ENCODE measurements at regions not wholly inside any gene's neighbourhood (a gene's known extent, or its start where the extent isn't known, plus 50 kb on each side); places are given as distances from the start of the nearest gene placed in this dataset.

DNA sequence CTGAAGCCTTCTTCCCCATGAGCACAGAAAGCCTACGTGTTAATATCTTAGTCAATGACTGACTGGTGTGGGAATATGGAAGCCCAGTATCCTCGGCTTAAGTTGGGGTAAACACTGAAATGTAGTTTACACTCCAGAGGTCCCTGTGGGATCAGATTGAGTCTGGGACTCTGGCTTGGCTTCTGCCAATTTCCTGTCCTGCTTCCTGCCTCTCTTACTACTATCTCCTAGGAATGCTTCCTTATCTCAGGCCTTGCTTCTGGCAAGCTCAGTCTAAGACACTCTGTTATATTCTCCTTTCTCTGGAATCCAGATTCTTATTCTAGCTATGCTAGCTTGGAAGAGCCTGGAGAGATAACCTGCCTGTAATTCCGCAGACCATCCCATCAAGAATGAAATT lies 174.0 kb upstream of the LDB2 start:
- no peak overlapping the region for H3K4me3 ChIP-seq (ENCODE audit: low read length)
- H3K4me1 ChIP-seq (ENCODE audit: control insufficient read depth, low read length) = no peaks in the 10 kb centered on the region

DNA sequence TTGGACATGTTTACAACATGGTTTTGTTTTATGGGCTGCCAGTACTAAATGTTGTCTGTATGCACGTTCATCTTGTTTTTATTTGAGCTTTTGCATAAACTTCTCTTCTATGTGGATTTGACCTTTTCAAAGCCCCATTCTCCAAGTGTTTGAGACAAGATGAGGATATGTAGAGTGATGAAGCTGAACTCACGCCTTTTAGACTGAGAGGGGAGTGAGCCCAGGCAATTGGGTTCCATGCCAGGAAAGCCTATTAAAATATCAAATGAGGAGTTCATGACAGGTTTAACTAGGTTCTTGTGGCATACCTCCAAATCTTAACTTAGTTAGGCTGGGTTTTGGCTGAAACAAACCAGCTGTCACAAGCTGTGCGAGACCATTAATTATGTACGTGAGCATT lies 170.4 kb upstream of the LDB2 start:
- no peaks in the 10 kb centered on the region for H3K9me3 ChIP-seq (ENCODE audit: control insufficient read depth, insufficient read depth, low read length)
- no peaks in the 10 kb centered on the region for H3K79me2 ChIP-seq (ENCODE audit: control insufficient read depth, low read length)
- no peaks in the 10 kb centered on the region for H3F3A ChIP-seq (ENCODE audit: control insufficient read depth, insufficient read depth)
- H3K4me1 ChIP-seq (ENCODE audit: control insufficient read depth, low read length) = no peaks in the 10 kb centered on the region
- no peaks in the 10 kb centered on the region for H3K9me2 ChIP-seq (replicated peaks; ENCODE audit: control insufficient read depth, low read length)
- no peak overlapping the region for H3K4me3 ChIP-seq (ENCODE audit: low read length)
- TF ChIP-seq EZH2phosphoT487 (IDR thresholded peaks at IDR 0.05; ENCODE audit: borderline replicate concordance, low read length) = no peak
- no peak overlapping the region for H3K4me2 ChIP-seq (ENCODE audit: low read length)
- H4K20me1 ChIP-seq (ENCODE audit: control insufficient read depth, insufficient read depth, low read depth, low read length) = no peaks in the 10 kb centered on the region
- no peaks in the 10 kb centered on the region for H3K36me3 ChIP-seq (ENCODE audit: control insufficient read depth, low read length)
- H3K27me3 ChIP-seq (ENCODE audit: control insufficient read depth, low read length) = no peaks in the 10 kb centered on the region
- H3K27ac ChIP-seq (ENCODE audit: low read depth, low read length) = no peak overlapping the region

More for the DNA sequence above, 174.0 kb upstream of the LDB2 start:
- no peak for TF ChIP-seq EZH2phosphoT487 (IDR thresholded peaks at IDR 0.05; ENCODE audit: borderline replicate concordance, low read length)
- TF ChIP-seq, protein P1, sequence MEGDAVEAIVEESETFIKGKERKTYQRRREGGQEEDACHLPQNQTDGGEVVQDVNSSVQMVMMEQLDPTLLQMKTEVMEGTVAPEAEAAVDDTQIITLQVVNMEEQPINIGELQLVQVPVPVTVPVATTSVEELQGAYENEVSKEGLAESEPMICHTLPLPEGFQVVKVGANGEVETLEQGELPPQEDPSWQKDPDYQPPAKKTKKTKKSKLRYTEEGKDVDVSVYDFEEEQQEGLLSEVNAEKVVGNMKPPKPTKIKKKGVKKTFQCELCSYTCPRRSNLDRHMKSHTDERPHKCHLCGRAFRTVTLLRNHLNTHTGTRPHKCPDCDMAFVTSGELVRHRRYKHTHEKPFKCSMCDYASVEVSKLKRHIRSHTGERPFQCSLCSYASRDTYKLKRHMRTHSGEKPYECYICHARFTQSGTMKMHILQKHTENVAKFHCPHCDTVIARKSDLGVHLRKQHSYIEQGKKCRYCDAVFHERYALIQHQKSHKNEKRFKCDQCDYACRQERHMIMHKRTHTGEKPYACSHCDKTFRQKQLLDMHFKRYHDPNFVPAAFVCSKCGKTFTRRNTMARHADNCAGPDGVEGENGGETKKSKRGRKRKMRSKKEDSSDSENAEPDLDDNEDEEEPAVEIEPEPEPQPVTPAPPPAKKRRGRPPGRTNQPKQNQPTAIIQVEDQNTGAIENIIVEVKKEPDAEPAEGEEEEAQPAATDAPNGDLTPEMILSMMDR (IDR thresholded peaks at IDR 0.05; ENCODE audit: low read depth, low read length, poor library complexity, severe bottlenecking) = no peak
- Histone ChIP-seq H4K20me1 (ENCODE audit: control insufficient read depth, insufficient read depth, low read depth, low read length) (no peaks in the 10 kb centered on the region), H3K4me2 (ENCODE audit: low read length) (no peak overlapping the region), H3K9me2 (replicated peaks; ENCODE audit: control insufficient read depth, low read length) (no peaks in the 10 kb centered on the region), H3K27me3 (ENCODE audit: control insufficient read depth, low read length) (no peaks in the 10 kb centered on the region), H3K27ac (ENCODE audit: low read depth, low read length) (no peak overlapping the region), H3K9me3 (ENCODE audit: control insufficient read depth, insufficient read depth, low read length) (no peaks in the 10 kb centered on the region), H3K36me3 (ENCODE audit: control insufficient read depth, low read length) (no peaks in the 10 kb centered on the region), H3F3A (ENCODE audit: control insufficient read depth, insufficient read depth) (no peaks in the 10 kb centered on the region), H3K79me2 (ENCODE audit: control insufficient read depth, low read length) (no peaks in the 10 kb centered on the region)

DNA sequence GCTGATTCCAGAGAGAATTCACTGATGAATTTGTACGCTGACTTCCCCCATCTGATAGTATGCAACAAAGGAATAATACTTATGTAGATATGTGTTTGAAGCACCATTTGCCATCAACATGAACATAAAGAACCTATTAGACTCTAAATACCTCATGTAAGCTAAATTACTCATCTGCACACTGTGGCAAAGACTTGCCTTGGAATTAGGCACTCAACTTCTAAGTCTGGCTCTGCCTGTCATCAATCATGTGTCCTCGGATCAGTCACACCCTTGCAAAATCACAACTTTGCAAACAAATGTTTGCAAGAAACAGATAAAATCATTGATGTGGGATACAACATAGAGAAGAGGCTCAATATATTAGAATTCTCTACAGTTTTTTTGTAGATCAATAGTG lies 169.9 kb upstream of the LDB2 start:
- Histone ChIP-seq H3F3A (ENCODE audit: control insufficient read depth, insufficient read depth) (no peaks in the 10 kb centered on the region), H3K4me2 (ENCODE audit: low read length) (no peak overlapping the region)
- TF ChIP-seq, protein P1 (IDR thresholded peaks at IDR 0.05; ENCODE audit: low read depth, low read length, poor library complexity, severe bottlenecking) = no peak
- TF ChIP-seq EZH2phosphoT487 (IDR thresholded peaks at IDR 0.05; ENCODE audit: borderline replicate concordance, low read length) = no peak

GRCh38 chr4:17066972-17067371 lies 168.5 kb upstream of the LDB2 start:
- no peaks in the 10 kb centered on the region for H3K27me3 ChIP-seq (ENCODE audit: control insufficient read depth, low read length)
- no peaks in the 10 kb centered on the region for H3K36me3 ChIP-seq (ENCODE audit: control insufficient read depth, low read length)
- no peak for TF ChIP-seq EZH2phosphoT487 (IDR thresholded peaks at IDR 0.05; ENCODE audit: borderline replicate concordance, low read length)
- TF ChIP-seq, protein P1 (IDR thresholded peaks at IDR 0.05; ENCODE audit: low read depth, low read length, poor library complexity, severe bottlenecking) = no peak
- no peaks in the 10 kb centered on the region for H3K9me3 ChIP-seq (ENCODE audit: control insufficient read depth, insufficient read depth, low read length)
- no peak overlapping the region for H3K27ac ChIP-seq (ENCODE audit: low read depth, low read length)
- no peak overlapping the region for H3K4me2 ChIP-seq (ENCODE audit: low read length)
- H3F3A ChIP-seq (ENCODE audit: control insufficient read depth, insufficient read depth) = no peaks in the 10 kb centered on the region
- no peaks in the 10 kb centered on the region for H3K4me1 ChIP-seq (ENCODE audit: control insufficient read depth, low read length)
- no peak overlapping the region for H3K4me3 ChIP-seq (ENCODE audit: low read length)
- H3K9me2 ChIP-seq (replicated peaks; ENCODE audit: control insufficient read depth, low read length) = no peaks in the 10 kb centered on the region
- H3K79me2 ChIP-seq (ENCODE audit: control insufficient read depth, low read length) = no peaks in the 10 kb centered on the region
- no peaks in the 10 kb centered on the region for H4K20me1 ChIP-seq (ENCODE audit: control insufficient read depth, insufficient read depth, low read depth, low read length)

More for the DNA sequence above, 169.9 kb upstream of the LDB2 start:
- no peaks in the 10 kb centered on the region for H3K9me3 ChIP-seq (ENCODE audit: control insufficient read depth, insufficient read depth, low read length)
- H3K9me2 ChIP-seq (replicated peaks; ENCODE audit: control insufficient read depth, low read length) = no peaks in the 10 kb centered on the region
- H3K79me2 ChIP-seq (ENCODE audit: control insufficient read depth, low read length) = no peaks in the 10 kb centered on the region
- H3K4me1 ChIP-seq (ENCODE audit: control insufficient read depth, low read length) = no peaks in the 10 kb centered on the region
- H4K20me1 ChIP-seq (ENCODE audit: control insufficient read depth, insufficient read depth, low read depth, low read length) = no peaks in the 10 kb centered on the region
- no peak overlapping the region for H3K27ac ChIP-seq (ENCODE audit: low read depth, low read length)
- no peaks in the 10 kb centered on the region for H3K27me3 ChIP-seq (ENCODE audit: control insufficient read depth, low read length)
- H3K36me3 ChIP-seq (ENCODE audit: control insufficient read depth, low read length) = no peaks in the 10 kb centered on the region
- H3K4me3 ChIP-seq (ENCODE audit: low read length) = no peak overlapping the region

Data from DOHH2 (cell line).